HG02981 (cell line): ENCODE measurements at regions not wholly inside any gene's neighbourhood (a gene's known extent, or its start where the extent isn't known, plus 50 kb on each side); places are given as distances from the start of the nearest gene placed in this dataset.

Experiments
- ATAC-seq: cut with Tn5 transposase; IDR thresholded peaks from one replicate; pipeline ENCODE4 v1.9.1; 2021; ENCODE audit warnings: mild to moderate bottlenecking, moderate library complexity; ENCODE audit not compliant: unreplicated experiment

DNA sequence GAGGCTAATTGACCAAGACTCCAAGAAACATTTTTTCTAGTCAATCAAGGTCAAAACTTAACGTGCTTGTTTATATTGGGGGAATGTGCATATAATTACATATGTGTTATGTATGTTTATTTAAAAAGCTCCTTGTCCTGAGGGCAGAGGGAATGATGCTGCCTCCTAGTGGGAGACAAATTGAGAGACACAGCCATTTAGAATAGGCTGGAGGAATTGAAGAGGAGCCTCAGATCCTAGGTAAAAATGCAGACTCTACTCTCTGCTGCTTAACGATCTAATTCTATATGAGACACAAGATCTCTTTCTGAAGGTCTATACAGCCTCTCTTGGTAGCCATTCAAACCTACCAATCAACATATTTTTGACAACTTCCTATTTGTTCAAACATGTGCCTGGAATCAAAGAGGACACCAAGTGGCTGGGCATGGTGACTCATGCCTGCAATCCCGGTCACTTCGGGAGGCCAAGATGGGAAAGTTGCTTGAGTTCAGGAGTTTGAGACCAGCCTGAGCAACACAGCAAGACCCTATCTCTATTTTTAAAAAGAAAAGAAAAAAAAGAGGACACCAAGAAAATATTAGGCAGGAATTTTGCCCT, 136.6 kb upstream of the ZNF648 start:
- ATAC-seq, result no peak

DNA sequence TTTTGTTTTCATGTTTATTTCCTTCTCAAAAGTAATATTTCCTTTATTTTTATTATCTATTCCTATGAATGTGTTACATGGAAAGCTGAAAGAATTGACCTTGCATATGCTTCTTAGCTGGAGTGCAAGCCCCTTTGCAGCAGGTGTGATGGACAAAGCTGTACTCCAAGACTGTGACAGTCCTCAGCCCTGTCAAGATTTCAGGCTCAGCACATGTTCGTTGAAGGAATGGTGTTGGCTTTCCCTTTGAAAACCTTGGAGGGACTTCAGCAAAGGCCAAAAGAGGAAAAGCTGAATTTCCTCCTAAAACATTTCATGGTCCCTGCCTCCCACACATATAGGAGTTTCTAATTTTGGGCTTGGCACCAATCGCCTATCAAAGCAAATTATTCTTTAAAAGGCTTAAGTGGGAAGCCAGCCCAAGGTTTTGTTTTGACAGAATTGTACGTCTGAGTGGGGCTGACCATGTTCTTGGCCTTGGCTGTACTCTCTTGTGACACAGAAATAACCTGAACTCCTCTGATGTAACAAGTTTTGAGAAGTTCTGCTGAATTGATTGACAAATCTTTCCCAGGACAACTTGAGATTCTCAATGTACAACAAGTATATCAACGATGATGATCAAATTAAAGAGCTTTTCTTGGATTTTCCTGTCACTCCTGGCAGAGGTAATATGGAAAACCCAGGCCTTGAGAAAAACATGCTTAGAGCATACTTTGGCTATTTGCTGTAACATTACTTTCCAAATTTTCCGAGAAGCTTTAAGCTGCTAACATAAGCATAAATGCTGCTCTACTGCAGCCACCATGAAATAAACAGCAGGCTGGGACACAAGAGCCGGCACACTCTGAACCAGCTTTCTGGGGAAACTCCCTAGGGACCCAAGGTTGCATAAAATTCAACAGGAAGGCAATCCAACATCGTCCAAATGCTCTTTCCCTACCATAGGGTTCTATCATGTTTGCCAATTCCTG, 135.7 kb upstream of the ZNF648 start:
- no peak for ATAC-seq

DNA sequence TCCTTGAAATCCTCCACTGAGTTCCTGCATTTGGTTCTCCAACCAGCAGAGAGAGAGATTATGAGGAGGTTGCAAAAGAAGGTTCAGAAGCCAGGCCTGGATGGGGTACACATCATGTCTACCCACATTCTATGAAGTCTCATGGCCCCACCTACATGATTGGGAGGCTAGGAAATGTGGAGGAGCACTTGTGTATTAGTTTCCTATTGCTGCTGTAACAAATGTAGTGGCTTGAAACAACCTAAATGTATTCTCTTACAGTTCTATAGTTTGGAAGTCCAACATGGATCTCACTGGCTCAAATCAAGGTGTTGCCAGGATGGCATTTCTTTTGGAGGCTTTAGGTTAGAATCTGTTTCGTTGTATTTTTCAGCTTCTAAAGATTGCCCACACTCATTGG, 134.2 kb upstream of the ZNF648 start:
- no peak for ATAC-seq

DNA sequence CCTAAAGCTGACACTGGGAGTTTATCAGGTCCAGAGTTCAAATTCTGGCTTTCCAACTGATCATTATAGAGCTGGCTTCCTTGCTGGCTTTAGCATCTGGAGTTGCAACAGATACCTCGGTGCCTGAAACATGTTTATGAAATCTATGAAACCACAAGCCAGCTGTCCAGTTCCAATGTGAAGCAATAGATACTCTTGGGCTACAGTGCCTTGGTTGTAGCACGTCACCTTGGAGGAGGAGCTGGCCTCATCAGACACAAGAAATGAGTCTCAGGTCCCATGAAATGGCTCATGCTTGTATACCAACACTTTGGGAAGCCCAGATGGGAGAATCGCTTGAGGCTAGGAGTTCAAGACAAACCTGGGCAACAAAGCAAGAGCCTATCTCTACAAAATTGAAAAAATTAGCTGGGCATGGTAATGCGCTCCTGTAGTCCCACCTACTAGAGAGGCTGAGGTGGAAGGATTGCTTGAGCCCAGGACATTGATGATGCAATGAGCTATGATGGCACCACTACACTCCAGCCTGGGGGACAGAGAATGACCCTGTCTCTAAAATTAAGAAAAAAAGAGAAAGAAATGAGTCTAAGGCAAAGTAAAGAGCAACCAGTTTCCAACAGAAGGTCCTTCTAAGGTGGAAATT, 132.5 kb upstream of the ZNF648 start:
- ATAC-seq, result no peak

DNA sequence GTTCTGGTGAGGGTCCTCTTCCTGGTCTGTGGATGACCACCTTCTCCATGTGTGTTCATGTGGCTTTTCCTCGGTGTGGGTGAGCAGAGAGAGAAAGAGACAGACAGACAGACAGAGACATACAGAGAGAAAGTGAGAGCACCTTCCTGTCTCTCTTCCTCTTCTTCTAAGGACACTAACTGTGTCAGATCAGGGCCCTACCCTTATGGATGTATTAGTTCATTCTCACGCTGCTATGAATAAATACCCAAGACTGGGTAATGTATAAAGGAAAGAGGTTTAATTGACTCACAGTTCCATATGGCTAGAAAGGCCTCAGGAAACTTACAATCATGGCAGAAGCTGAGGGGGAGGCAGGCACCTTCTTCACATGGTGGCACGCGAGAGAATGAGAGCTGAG, 131.5 kb upstream of the ZNF648 start:
- ATAC-seq, result no peak

DNA sequence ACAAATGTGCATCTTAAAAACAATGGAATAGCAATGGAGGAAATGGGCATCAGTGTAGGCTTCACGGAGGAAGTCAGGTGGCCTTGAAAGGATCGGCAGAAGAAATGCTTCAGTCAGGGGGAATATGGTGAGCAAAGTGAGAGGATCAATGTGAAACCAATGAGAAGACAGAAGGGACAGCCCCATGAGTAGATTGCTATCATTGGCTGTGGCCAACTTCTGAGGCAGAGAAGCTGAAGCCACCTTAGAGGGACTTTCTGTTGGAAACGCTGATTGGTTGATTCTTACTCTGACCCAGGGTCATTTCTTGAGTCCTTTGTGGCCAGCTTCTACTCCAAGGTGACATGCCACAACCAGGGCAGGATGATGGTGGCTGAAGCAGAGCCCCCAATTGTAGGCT, 130.7 kb upstream of the ZNF648 start:
- no peak for ATAC-seq

DNA sequence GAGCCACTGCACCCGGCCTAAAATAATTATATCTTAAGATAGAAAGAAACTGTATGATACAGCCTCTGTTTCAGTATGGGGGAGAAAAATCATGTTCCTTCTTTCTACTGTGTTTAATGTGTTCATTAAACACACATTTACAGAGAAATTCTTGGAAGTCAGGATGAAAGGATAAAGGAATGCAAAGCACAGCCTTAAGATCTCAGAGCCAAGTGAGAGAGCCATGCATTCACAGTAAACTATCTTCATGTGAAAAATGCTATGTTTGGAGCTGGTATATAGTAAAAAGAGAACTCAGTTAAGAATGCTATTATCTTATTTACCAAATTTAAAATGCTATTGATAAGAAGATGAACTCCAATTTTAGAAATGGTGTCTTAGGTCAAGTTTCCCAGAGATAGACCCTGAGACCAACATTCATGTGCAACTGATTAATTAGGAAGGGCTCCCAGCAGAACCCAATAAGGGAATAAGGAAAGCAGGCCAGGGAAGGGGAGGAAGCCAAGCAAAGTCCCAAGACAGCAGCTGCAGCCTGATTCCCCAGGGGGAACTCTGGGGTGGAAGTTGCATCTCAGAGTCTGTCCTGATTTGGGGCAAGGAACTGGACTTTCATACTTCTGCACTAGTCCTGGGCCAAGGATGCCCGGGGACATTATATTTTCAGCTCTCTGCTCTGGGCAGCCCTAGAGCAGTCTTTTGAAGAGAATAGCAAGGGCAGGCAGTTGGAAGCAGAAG, 130.0 kb upstream of the ZNF648 start:
- no peak for ATAC-seq

DNA sequence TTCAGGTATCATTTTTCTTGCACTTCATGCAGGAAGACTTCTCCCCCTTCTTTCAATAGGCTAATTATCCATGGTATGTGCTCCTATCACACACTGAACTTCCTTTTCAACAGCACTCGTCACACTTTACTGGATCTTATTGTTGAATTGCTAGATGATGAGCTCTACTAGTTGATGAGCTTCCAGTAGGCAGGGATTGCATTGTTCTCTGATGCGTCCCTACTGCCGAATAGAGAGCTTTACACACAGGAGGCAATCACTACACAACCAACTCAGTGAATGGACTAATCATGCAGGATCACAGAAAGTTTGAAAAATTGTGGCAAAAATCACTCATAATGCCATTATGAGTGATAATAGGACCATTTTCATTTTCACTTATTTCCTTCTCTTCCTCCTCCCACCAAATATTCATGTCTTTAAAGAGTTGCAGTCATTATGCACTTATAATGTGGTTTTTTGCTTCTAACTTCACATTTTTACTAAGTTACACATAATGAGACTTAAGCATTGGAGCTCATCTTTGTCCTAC, 128.1 kb upstream of the ZNF648 start:
- no peak for ATAC-seq

DNA sequence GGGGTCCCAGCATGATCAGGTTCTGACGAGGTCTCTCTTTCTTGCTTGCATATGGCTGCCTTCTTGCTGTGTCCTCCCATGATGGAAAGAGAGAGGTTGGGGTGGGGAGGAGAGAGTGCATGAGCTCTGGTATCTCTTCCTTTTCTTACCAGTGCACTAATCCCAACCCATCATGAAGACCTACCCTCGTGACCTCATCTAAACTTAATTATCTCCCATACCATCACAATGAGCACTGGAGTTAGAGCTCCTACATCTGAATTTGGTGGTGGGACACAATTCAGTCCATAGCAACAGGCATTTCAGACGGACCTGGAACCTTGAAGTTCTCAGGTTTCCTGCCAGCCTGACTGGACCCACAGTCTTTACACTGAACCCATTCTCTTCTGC, 125.2 kb upstream of the ZNF648 start:
- ATAC-seq, result no peak

DNA sequence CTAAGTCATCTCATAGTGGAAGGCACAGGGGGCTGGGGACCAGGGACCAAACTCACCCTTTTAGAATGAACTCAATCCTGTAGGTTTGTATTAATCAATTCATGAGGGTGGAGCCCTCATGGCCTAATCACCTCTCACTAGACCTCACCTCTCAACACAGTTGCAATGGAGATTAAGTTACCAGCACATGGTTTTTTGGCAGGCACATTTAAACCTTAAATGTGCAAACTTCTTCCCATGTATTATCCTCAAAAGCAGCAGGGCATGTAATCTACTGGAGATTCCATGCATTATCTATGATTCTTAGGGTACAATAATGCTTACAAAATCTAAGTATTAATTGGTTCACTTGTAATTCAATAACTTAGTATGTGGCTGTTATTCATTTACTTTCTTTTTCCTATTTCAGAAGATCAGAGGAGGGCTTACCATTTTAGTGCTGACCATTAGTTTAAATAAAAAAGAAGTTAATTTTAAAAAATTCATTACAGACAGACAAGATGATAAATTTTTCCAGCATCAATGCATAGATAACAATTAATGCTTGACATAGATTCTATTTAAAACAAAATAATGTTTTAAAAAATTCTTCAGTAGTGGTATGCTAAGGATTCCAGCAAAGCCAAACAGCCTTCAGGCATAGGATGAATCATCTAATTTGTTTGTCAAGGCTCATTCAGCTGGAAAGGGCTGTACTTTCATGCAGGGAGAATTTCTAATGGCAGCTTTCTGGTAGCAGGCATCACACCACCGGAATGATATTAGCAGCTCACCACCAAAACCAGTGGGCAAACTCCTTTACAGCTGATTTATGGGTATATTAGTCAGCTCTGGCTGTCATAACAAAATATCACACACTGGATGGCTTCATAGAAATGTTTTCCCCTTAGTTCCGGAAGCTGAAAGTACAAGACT, 124.6 kb upstream of the ZNF648 start:
- no peak for ATAC-seq

DNA sequence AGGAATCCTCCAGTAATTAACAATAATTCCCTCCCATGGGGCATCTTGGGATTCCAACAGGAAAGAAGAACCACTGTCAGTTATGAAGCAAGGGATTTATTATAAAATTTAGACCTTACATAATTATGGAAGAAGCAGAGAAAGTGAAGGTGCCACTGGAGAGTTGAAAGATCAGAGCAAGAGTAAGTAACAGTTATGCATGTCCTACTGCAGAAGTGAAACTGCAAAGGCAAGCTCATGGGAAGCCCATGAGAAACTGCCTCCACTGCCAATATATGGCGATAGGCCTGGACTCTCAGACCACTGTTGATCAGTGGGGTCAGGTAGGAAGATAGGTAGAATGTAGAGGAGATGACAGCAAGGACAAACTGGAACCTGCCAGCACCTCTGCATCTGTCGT, 123.6 kb upstream of the ZNF648 start:
- no peak for ATAC-seq

DNA sequence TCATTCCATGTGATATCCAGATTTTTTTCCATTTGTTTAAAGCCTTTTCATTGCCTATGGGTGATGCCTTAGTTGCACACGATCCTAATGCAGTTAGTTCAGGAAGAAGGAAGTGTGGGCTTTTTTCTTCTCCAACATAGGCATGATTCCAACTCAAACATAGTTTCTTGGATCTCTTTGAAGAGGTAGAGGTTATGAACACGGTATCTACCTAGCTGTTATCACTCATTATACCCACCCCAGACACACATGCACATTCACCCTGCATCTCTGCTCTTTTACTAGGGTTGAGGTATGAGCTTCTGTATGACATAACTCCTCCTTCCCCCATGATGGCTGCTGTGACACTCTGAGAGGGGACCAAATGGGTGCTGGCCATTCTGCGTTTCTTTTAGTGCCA, 122.1 kb upstream of the ZNF648 start:
- no peak for ATAC-seq

DNA sequence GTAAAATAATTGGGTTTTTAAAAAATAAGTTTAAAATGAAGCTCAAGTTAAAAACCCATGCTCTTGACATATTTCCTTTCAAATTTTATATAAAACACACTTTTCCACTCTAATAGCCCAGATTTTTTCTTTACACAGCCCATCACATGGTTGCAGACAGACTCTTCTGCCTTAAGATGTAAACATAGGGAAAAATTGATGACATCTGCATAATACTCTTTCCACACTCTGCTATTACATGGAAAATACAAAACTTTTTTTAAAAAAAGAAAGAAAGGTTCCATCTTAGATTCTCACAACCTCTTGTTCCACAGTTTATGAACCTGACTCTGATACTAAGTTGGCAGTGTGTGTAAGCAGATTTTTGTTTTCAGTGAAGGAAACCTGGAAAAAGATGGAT, 120.8 kb upstream of the ZNF648 start:
- ATAC-seq, result no peak

DNA sequence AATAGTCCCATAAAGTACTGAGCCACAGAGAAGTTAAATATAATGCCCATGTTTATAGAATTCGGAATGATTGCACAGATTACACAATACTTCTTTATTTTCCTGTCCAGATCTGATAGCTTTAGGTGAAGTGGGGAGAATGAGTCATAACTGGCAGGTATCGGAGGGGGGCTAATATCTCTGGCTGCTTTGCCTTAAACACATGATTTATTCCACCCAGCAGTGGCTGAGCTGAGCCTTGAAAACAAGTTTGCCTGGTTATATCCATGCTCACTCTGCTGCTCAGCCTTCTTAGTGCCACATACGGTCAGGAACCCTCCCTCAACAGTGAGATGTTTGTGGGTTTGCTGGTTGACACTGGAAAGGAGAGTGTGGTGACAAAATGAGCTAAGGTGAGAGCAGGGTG, 119.7 kb upstream of the ZNF648 start:
- ATAC-seq, result no peak

DNA sequence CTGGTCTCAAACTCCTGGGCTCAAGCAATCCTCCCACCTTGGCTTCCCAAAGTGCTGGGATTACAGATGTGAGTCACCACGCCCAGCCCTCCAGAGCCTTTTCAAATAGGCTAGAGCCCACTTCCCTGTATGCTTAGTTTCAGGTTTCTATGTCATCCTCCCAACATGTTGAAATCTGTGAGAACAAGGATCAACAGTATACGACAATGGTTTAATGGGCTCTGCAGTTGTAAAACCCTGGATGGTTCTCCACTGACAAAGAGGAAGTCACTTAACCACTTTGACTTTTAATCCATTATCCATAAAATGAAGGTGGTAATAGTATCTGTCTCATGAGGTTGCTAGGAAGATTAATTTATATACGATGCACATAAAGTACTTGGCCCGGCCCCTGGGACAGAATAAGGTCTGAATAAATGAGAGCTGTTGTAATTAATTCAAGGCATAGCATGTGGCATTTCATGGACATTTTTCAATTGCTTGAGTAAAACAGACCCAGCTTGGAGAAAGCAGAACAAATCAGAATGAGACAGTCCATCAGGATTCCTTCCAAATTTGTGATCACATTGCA, 113.9 kb upstream of the ZNF648 start:
- ATAC-seq, result no peak

DNA sequence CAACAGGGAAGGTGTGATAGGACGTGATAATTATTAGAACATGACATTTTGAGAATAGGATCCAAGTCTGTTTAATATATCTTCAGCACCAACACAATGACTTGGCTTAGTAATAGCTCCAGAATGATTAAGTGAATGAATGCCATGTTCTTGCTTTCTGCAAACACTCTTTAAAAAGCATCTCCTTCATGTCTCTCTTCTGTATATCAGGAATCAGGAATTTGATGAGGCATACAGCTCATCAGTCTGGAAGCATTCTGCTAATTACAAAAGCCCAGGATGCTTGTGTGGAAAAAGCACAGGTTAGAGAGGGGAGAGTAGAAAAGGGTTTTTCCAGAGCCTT, 113.0 kb upstream of the ZNF648 start:
- ATAC-seq, result no peak

DNA sequence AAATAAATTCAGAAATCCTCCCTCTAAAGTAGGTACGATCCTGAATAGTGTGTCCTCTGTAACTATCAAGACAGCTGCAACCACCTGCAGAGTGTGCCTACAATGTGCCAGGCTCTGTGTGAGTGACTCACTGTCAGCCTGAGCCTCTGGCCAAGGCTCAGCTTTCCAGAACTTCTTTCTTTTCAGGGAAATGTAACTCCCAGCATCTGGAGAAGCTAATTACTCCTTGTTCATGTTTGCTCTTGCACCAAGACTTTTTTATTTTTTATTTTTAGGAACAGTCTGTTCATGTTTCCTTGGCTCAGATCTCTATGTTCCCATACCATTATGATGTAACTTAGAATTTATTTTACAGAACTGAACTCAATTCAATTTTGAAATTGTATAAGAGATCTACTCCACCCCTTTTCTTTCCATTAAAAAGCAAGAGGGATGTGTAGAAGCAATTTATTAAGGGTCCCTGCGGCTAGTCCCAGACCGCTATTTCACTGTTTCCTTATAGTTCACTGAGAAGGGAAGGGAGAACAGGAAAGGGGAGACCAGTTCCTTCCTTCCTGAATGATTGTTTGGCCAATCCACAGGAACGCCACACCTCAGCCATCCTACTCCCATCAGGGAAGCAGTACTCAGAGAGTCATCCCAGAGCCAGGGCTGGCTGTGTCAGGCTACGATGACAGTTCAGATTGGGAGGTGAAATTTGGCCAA, 112.4 kb upstream of the ZNF648 start:
- no peak for ATAC-seq

DNA sequence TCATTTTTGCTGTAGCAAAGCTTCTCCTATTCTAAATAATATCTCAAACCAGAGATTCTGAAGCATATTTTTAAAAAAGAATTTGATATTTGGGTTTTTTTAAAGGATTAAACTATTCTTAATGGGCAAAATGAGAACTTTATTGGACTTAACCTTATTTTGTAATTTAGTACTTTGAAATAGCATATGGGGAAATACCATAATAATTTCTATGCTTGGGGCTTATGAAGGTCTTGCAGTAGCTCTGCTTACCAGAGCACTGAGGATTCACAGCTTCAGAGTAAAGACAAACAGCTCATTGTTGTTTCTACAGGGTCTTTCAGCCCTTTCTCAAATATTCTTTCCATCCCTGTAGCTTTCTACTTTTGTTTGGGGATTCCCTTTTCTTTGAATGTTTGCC, 111.2 kb upstream of the ZNF648 start:
- no peak for ATAC-seq

DNA sequence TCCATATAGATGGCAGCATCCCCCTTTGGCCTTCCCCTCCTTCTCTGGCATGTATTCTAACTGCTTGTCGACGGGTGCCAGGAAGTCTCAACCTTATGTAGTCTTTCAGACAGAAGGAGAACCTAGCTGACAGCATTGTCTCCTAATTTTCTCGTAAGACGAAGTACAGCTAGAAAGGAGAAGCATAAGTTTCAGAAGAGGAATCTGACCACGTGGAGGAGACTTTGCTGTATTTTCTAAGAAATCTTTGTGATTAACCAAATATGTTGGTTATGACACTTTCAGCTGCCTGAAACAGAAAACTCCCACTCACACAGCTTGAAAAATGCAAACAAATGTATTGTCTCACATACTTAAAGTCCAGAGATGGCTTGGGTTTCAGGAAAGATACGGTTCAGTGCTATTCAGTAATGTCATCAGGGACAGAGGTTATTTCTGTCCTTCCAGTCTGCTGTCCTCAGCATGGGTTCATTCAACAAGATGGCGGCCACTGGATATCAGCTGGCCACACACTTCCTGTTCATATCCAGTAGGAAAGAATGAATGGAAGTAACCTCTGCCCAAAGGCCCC, 109.5 kb upstream of the ZNF648 start:
- ATAC-seq, result no peak
